ENCODE measurements at regions not wholly inside any gene's neighbourhood (a gene's known extent, or its start where the extent isn't known, plus 50 kb on each side); places are given as distances from the start of the nearest gene placed in this dataset.

DNA sequence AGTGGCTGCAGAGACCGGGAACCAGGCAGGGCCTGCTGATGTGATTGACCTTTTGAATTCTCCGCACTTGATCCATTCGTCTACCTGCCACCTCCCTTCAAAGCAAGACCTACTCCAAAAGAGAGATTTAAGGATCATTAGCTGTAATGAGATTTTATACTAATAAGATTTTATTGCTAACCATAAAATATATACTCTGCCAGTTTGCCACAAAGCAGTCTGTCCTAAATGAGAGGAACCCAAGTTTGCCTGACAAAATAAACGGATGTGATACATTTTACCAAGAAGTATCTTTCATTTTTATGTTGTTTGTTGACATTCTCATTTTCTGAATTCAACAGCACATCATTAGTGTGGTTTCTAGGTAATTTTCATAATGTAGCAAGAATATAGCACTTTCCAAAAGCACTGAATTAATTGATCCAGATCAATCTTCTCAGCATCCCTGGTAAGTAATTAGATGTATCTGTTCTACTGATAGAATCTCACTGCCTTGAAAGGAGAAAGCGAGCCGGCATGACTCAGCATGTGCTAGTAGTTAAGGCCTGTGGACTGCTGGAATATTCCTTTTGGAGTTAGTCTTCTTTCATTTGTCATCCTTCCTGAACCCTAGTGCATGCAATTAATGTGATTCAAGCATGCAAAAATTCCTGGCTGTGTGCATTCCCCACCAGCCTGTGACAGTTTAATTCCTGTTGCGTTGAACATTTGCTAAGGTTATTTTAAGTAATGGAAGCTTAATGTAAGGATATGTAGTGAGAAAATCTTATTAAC, 128.5 kb downstream of the ARL6IP6 start:
- Mint-ChIP-seq H3K9me3 (no peaks in the 10 kb centered on the region), H3K27me3 (no peaks in the 10 kb centered on the region), H3K36me3 (no peaks in the 10 kb centered on the region), H3K4me3 (no peak overlapping the region), H3K4me1 (ENCODE audit: unreplicated experiment) (peaks cover 6% of the 10 kb centered on the region), H3K27ac (no peak overlapping the region)
- TF ChIP-seq, protein P1, sequence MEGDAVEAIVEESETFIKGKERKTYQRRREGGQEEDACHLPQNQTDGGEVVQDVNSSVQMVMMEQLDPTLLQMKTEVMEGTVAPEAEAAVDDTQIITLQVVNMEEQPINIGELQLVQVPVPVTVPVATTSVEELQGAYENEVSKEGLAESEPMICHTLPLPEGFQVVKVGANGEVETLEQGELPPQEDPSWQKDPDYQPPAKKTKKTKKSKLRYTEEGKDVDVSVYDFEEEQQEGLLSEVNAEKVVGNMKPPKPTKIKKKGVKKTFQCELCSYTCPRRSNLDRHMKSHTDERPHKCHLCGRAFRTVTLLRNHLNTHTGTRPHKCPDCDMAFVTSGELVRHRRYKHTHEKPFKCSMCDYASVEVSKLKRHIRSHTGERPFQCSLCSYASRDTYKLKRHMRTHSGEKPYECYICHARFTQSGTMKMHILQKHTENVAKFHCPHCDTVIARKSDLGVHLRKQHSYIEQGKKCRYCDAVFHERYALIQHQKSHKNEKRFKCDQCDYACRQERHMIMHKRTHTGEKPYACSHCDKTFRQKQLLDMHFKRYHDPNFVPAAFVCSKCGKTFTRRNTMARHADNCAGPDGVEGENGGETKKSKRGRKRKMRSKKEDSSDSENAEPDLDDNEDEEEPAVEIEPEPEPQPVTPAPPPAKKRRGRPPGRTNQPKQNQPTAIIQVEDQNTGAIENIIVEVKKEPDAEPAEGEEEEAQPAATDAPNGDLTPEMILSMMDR (conservative IDR thresholded peaks at IDR 0.05), result no peak
- DNase-seq (ENCODE audit: extremely low spot score, unreplicated experiment), result no peak

DNA sequence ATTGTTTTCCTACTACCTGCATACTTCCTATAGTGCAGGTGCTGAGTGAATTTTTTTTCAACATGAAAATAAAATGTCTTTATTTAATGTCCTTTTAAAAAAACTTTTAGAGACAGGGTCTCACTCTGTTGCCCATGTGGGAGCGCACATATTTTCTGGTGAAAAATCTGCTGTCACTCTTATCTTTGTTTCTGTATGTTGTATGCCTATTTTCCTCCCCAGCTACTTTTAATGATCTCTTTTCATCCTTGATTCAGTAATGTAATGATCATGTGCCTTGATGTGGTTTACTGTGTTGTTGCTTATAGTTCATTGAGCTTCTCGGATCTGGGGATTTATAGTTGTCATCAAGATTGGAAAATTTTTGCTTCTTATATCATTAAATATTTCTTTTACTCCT, 117.3 kb downstream of the ARL6IP6 start:
- Mint-ChIP-seq H3K27me3 (no peaks in the 10 kb centered on the region), H3K4me1 (ENCODE audit: unreplicated experiment) (no peaks in the 10 kb centered on the region), H3K27ac (no peak overlapping the region), H3K4me3 (no peak overlapping the region), H3K36me3 (no peaks in the 10 kb centered on the region), H3K9me3 (no peaks in the 10 kb centered on the region)
- no peak for DNase-seq (ENCODE audit: extremely low spot score, unreplicated experiment)
- TF ChIP-seq, protein P1 (conservative IDR thresholded peaks at IDR 0.05), result no peak

DNA sequence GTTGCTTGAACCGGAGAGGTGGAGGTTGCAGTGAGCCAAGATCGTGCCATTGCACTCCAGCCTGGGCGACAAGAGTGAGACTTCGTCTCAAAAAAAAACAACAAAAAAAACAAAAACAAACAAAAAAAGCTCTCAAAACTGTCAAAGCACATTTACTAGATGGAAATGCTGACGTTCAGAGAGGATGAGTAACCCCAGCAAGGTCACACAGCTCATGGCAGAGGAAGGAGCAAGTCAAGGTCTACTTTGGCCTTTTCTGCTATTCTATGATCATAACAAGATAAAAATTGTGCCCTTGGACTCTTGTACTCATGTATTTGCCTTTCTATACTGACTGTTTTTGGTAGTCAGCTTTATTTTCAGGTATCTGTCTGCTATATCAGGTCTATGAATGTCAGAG, 109.5 kb downstream of the ARL6IP6 start:
- Mint-ChIP-seq H3K4me3 (no peak overlapping the region), H3K27ac (no peak overlapping the region), H3K9me3 (no peaks in the 10 kb centered on the region)

DNA sequence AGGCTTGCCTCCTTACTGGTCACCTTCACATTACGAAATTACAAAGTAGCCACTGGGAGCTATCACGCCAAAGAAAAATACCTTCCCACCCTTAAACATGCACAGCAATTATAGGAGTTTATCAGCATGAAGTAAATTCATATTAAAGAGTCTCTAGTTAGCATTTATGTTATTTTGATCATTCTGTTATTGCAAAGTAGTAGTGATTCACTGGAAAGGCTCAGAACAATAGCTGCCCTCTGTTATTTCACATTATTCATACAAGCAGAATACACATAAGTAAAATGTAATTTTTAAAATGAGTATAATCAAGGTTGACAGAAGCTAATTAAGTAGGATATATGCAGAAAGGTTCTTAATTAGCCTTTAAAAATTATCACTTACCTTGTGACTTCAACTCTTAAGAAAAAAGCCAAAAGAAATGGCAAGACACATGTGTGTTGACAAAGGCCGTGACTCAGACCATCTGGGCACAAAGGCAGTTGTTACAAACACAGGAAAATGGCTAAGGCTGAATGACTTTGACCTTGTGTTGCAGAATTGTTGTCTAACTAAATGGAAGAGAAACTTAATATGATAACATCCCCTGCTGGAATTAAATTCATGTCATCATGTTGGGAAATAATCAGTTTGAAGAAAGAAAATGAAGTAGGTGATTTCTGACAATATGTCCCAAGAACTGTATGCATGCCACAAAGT, 108.3 kb downstream of the ARL6IP6 start:
- TF ChIP-seq, protein P1 (conservative IDR thresholded peaks at IDR 0.05), result no peak
- no peak overlapping the region for H3K27ac Mint-ChIP-seq
- no peak for DNase-seq (ENCODE audit: extremely low spot score, unreplicated experiment)
- H3K36me3 Mint-ChIP-seq, result no peaks in the 10 kb centered on the region
- H3K9me3 Mint-ChIP-seq, result no peaks in the 10 kb centered on the region
- H3K4me3 Mint-ChIP-seq, result no peak overlapping the region
- peaks cover 6% of the 10 kb centered on the region for H3K4me1 Mint-ChIP-seq (ENCODE audit: unreplicated experiment)
- H3K27me3 Mint-ChIP-seq, result no peaks in the 10 kb centered on the region

More for the DNA sequence above, 109.5 kb downstream of the ARL6IP6 start:
- Mint-ChIP-seq H3K36me3 (no peaks in the 10 kb centered on the region), H3K4me1 (ENCODE audit: unreplicated experiment) (peaks cover 6% of the 10 kb centered on the region), H3K27me3 (no peaks in the 10 kb centered on the region)
- TF ChIP-seq, protein P1 (conservative IDR thresholded peaks at IDR 0.05), result no peak
- DNase-seq (ENCODE audit: extremely low spot score, unreplicated experiment), result no peak

DNA sequence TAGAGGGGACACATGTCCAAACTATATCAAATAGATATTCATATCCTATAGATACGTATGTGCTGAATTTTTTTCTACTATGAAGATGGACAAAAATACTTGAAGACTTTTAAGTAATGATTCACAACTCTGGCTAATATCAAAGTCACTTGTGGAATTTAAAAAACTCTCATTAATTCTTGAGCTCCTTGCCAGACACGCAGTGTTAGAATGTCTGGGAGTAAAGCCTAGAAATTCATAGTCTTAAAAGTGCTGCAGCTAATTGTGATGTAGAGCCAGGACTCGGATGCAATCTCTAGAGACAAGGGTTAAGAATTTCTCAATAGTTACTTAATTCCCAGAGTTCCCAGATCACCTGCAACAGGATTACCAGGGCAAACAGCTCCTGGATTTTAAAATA, 107.4 kb downstream of the ARL6IP6 start:
- H3K27ac Mint-ChIP-seq, result no peak overlapping the region
- no peak overlapping the region for H3K4me3 Mint-ChIP-seq
- H3K36me3 Mint-ChIP-seq, result no peaks in the 10 kb centered on the region
- DNase-seq (ENCODE audit: extremely low spot score, unreplicated experiment), result no peak
- H3K9me3 Mint-ChIP-seq, result no peaks in the 10 kb centered on the region
- H3K4me1 Mint-ChIP-seq (ENCODE audit: unreplicated experiment), result peaks cover 6% of the 10 kb centered on the region
- TF ChIP-seq, protein P1 (conservative IDR thresholded peaks at IDR 0.05), result no peak
- H3K27me3 Mint-ChIP-seq, result no peaks in the 10 kb centered on the region

Data from type B pancreatic cell (in vitro differentiated cells).